Activated T-helper 2 cell treated with anti-CD3 and anti-CD28 coated beads, Interferon-gamma antibody, Interleukin-2, Interleukin-4, amounts not matched to agents 10 μg/mL and 5 μg/mL and 100 μg/mL, durations not matched to agents 14 hours and 24 hours and 36 hours (primary cell): ENCODE measurements at regions not wholly inside any gene's neighbourhood (a gene's known extent, or its start where the extent isn't known, plus 50 kb on each side); places are given as distances from the start of the nearest gene placed in this dataset.

Source experiments
- DNase-seq: peaks from one replicate; pipeline ENCODE4 v3.0.0; 2021; ENCODE audit warnings: low spot score
- H3K27ac Mint-ChIP-seq: one replicate; pipeline ENCODE4 v1.8.0; 2021; ENCODE audit warnings: mixed read lengths
- H3K27me3 Mint-ChIP-seq: one replicate; pipeline ENCODE4 v1.8.0; 2021; ENCODE audit warnings: low read depth, mixed read lengths
- H3K36me3 Mint-ChIP-seq: one replicate; pipeline ENCODE4 v1.8.0; 2021; ENCODE audit warnings: low read depth, mixed read lengths
- H3K4me1 Mint-ChIP-seq: one replicate; pipeline ENCODE4 v1.8.0; 2021; ENCODE audit warnings: low read depth, mixed read lengths
- H3K4me3 Mint-ChIP-seq: one replicate; pipeline ENCODE4 v1.8.0; 2021; ENCODE audit warnings: low read depth, mild to moderate bottlenecking, moderate library complexity, mixed read lengths
- H3K9me3 Mint-ChIP-seq: one replicate; pipeline ENCODE4 v1.8.0; 2021; ENCODE audit warnings: mixed read lengths
- intact Hi-C: fragments of 100-400 bp; cut with micrococcal nuclease; formaldehyde crosslinking; loops from one replicate; pipeline ENCODE4 v1.15.1; 2023

DNA sequence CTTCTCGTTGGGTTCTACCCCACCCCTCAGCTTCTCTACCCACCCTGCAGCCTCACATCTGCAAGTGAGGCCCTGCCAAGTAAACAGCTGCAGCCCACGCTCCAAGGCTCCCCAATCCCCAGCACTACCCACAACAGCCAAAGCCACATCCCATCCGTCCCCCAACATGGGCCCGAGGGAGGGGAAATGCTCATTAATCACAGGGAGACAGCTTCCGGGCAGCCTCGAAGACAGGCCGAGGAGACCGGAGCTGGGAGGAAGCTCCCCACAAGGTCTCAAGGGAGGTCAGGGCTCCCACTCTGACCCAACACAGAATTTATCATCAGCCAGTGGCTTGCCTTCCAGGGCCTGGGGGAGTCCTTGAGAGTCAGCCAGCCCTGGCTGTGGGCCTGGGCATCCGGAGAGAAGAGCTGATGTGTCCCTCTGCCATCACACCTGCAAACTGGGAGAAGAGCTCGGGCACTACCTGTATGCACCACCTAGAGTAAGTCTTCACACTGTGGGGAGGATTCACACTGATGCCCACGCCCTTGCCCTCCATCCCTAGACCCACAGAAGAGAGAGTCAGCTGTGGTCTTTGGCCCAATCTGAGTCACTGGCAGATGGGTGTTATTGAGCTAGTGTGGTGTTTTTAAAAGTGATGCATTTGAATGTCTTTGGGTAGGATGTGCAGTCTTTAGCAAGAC, 115.5 kb upstream of the ZMIZ1 start:
- Mint-ChIP-seq H3K4me3 (no peak overlapping the region), H3K27me3 (no peaks in the 10 kb centered on the region), H3K27ac (no peak overlapping the region), H3K36me3 (no peaks in the 10 kb centered on the region), H3K9me3 (no peaks in the 10 kb centered on the region), H3K4me1 (no peaks in the 10 kb centered on the region)
- intact Hi-C loops = no loop called here
- no peak for DNase-seq

DNA sequence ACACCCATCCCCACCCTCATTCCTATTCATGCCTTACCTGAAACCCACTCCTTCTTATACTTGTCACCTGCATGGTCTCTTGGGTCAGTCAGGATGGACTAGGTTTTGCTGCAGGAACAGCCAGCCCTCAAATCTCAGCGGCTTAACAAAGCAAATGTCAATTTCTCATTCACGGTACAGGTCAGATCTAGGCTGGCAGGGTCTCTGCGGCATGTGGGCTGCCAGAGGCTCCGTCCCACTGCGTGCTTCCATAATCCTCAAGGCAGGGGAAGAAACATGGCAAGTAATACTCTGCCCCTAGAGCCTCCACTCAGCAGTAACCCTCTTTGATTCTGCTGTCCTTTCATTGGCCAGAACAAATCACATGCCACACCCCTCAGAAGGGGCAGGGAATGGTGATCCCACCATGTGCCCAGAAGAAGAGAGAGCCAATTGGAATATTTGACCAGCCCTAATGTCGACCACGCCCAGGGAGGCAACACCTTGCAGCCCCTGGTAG, 114.9 kb upstream of the ZMIZ1 start:
- H3K27me3 Mint-ChIP-seq = no peaks in the 10 kb centered on the region
- no peaks in the 10 kb centered on the region for H3K36me3 Mint-ChIP-seq
- H3K4me1 Mint-ChIP-seq = no peaks in the 10 kb centered on the region
- H3K4me3 Mint-ChIP-seq = no peak overlapping the region
- intact Hi-C loops = no loop called here
- no peaks in the 10 kb centered on the region for H3K9me3 Mint-ChIP-seq
- DNase-seq = no peak
- no peak overlapping the region for H3K27ac Mint-ChIP-seq

DNA sequence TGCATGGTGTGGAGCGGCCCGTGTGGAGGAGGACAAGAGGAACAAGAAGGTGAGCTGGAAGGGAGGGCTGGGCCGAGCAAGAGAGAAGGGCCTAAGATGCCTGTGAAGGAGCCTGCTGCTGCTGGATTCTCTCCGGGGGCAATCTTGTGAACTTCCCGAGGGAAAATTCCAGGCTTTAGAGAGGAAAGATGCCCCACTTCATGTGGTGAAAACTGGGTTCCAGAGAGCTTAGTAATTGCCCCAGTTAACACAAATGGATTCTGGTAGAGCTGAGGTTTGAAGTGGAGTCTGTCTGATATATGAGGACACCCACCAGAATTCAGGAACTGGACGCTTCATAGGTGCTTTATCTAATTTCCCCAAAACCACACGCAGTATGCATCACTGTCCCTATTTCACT, 114.1 kb upstream of the ZMIZ1 start:
- Mint-ChIP-seq H3K4me3 (no peak overlapping the region), H3K27ac (no peak overlapping the region), H3K36me3 (no peaks in the 10 kb centered on the region), H3K27me3 (no peaks in the 10 kb centered on the region), H3K9me3 (no peaks in the 10 kb centered on the region), H3K4me1 (no peaks in the 10 kb centered on the region)
- intact Hi-C loops = no loop called here
- no peak for DNase-seq

DNA sequence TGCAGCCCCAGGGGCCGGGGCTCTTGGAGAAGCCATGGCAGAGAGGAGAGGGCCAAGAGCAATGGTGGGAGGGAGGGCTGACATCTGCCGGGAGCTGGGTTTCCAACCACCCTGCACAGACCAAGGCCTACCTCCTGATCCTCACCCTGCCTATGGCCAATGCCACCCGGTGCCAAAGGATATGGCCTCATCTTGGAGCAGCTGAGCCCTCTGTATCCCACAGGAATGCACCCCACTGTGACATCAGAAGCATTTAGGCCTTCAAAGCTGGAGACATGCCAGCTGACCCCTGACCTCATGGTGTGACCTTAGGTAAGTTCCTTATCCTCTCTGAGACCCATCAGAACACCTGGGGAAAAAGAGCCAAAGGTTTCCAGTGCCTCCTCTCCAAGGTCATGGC, 113.6 kb upstream of the ZMIZ1 start:
- Mint-ChIP-seq H3K27ac (no peak overlapping the region), H3K4me3 (no peak overlapping the region), H3K27me3 (no peaks in the 10 kb centered on the region), H3K4me1 (no peaks in the 10 kb centered on the region), H3K36me3 (no peaks in the 10 kb centered on the region), H3K9me3 (no peaks in the 10 kb centered on the region)
- intact Hi-C loops = no loop called here
- DNase-seq = no peak

DNA sequence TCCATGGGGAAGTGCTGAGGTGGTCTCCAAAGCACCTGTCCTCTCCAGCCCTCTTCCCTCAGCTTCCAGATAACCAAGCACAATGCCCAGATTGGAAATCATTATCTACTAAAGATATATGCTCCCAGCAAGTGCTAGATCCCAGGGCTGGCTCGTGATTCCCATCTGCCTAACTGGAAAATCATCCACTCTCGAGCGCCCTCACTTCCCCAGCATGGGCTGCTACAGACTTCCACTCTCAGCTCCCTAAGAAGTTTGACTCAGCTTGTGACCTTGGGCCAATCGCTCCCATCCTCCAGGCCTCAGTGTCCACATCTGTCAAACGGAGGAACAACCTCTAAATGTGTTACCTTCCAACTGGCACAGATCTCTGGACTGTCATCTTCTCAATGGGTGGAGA, 112.4 kb upstream of the ZMIZ1 start:
- intact Hi-C loops = no loop called here
- no peak overlapping the region for H3K27ac Mint-ChIP-seq
- H3K9me3 Mint-ChIP-seq = no peaks in the 10 kb centered on the region
- no peak for DNase-seq
- H3K4me3 Mint-ChIP-seq = no peak overlapping the region
- H3K27me3 Mint-ChIP-seq = no peaks in the 10 kb centered on the region
- H3K4me1 Mint-ChIP-seq = no peaks in the 10 kb centered on the region
- H3K36me3 Mint-ChIP-seq = no peaks in the 10 kb centered on the region

DNA sequence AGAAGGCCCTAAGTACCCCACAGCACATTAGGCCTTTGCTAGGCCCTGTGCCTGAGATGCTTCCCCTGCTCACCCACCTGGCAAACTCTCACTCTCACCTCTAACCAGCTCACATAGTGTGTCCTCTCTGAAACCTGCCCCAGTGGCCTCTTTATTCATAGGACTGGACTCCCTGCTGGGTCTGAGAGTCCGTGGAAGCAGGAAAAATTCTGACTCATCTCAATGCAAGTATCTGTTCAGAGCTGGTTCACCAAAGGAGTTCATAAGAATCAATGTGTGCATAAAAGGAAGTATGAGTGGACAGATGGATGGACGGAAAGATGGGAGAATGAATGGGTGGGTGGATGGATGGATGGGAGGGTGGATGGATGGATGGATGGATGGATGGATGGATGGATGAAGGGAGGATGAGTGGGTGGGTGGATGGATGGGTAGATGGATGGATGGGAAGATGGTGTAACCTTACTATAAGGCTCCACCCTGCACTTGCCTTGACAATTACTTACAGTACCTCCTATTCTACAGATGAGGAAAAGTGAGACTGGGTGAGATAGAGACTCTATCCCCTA, 111.2 kb upstream of the ZMIZ1 start:
- intact Hi-C loops = no loop called here
- Mint-ChIP-seq H3K27ac (no peak overlapping the region), H3K4me1 (no peaks in the 10 kb centered on the region), H3K36me3 (no peaks in the 10 kb centered on the region), H3K9me3 (no peaks in the 10 kb centered on the region), H3K27me3 (no peaks in the 10 kb centered on the region), H3K4me3 (no peak overlapping the region)
- DNase-seq = no peak

DNA sequence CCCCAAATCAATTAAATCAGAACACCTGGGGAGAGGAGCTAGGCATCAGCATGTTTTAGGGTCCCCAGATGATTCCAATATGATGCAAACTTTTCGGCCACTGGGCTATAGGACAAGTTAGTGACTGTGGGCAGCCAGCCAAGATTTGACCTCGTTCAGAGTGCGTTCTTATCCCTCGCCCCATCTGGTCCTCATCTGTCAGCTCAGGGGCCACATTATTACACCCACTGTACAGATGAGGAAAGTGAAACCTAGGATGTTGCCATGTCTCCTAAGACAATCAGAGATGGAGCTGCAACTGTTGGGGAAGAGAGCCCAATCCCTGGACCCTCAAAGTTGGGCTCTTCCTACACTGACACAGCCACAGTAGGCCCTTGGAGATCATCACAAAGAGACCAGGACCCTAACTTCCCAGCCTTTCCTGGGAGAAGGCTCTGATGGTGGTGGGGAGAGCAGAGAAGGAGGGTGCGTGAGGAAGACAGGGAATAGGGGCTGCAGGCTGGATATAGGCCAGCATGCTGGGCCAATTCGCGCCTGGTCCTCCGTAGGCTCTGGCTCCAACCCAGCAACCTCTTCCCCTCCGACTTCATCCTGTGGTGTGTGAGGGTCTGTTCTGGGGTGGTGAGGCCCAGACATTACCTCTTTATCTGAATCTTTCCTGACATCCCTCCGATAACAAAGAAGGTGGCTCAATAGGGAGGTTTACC, 109.4 kb upstream of the ZMIZ1 start:
- no peaks in the 10 kb centered on the region for H3K9me3 Mint-ChIP-seq
- no peak overlapping the region for H3K27ac Mint-ChIP-seq
- intact Hi-C loops = no loop called here
- no peaks in the 10 kb centered on the region for H3K4me1 Mint-ChIP-seq
- DNase-seq = no peak
- H3K4me3 Mint-ChIP-seq = no peak overlapping the region
- no peaks in the 10 kb centered on the region for H3K36me3 Mint-ChIP-seq
- no peaks in the 10 kb centered on the region for H3K27me3 Mint-ChIP-seq

DNA sequence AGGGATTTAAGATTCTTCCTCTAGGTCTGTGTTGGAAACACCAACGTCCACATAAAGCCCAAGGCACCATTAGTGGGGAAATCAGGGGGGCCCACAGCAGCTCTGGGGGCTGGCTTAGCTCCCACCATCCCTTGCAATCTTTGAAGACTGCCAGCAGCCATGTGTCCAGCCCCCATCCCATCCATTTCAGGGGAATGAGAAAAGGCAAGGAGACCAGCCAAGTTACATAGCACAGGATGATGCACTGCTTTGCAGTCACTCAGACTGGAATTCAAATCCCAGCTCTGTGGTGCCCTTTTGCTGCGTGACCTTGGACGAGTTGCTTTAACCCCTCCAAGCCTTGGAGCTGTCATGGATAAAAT, 108.9 kb upstream of the ZMIZ1 start:
- DNase-seq = no peak
- H3K36me3 Mint-ChIP-seq = no peaks in the 10 kb centered on the region
- intact Hi-C loops = no loop called here
- H3K27me3 Mint-ChIP-seq = no peaks in the 10 kb centered on the region
- no peak overlapping the region for H3K4me3 Mint-ChIP-seq
- no peaks in the 10 kb centered on the region for H3K9me3 Mint-ChIP-seq
- no peak overlapping the region for H3K27ac Mint-ChIP-seq
- no peaks in the 10 kb centered on the region for H3K4me1 Mint-ChIP-seq

DNA sequence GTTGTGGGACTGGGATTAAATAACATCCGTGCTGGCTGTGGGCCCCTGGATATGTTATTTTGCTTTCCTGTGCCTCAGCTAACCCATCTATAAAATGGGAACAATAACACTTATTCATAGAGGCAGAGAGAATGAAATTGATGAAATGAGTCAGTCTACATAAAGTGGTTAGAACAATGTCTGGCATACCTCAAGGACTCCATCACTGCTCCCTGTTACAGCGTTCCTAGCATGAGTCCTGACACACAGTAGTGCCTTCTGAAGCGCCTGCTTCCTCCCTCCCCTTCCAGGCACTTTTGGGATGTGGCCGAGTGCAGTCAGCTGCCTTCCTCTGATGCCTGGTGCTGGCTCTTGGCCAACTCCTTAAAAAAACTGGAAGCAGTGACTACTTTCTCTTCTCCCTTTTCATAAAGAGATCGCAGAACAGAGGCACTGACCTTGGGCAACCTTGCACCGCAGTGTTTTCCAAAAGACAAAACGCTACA, 108.4 kb upstream of the ZMIZ1 start:
- Mint-ChIP-seq H3K9me3 (no peaks in the 10 kb centered on the region), H3K4me3 (no peak overlapping the region), H3K27ac (no peak overlapping the region), H3K36me3 (no peaks in the 10 kb centered on the region), H3K4me1 (no peaks in the 10 kb centered on the region), H3K27me3 (no peaks in the 10 kb centered on the region)
- DNase-seq = no peak
- intact Hi-C loops = no loop called here

DNA sequence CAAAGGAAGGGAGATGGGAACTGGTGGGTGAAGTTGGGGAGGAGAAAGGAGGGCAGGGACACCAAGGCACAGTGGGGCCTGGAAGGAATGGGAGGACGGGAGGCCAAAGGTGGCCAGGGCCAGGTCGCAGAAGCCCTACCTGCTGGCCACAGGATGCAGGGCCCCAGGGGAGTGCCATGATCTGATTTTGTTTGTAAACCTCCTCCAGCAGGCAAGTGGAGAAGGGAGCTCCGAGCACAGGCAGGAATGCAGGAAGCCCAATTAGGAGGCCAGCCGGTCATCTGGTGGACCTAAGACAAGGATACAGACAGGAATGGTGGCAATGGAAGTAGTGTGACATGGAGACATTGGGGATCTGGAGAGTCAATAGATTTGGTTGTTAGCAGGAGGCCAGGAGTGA, 107.0 kb upstream of the ZMIZ1 start:
- Mint-ChIP-seq H3K27me3 (no peaks in the 10 kb centered on the region), H3K9me3 (no peaks in the 10 kb centered on the region), H3K4me1 (no peaks in the 10 kb centered on the region), H3K36me3 (no peaks in the 10 kb centered on the region), H3K4me3 (no peak overlapping the region), H3K27ac (no peak overlapping the region)
- intact Hi-C loops = no loop called here
- DNase-seq = no peak

DNA sequence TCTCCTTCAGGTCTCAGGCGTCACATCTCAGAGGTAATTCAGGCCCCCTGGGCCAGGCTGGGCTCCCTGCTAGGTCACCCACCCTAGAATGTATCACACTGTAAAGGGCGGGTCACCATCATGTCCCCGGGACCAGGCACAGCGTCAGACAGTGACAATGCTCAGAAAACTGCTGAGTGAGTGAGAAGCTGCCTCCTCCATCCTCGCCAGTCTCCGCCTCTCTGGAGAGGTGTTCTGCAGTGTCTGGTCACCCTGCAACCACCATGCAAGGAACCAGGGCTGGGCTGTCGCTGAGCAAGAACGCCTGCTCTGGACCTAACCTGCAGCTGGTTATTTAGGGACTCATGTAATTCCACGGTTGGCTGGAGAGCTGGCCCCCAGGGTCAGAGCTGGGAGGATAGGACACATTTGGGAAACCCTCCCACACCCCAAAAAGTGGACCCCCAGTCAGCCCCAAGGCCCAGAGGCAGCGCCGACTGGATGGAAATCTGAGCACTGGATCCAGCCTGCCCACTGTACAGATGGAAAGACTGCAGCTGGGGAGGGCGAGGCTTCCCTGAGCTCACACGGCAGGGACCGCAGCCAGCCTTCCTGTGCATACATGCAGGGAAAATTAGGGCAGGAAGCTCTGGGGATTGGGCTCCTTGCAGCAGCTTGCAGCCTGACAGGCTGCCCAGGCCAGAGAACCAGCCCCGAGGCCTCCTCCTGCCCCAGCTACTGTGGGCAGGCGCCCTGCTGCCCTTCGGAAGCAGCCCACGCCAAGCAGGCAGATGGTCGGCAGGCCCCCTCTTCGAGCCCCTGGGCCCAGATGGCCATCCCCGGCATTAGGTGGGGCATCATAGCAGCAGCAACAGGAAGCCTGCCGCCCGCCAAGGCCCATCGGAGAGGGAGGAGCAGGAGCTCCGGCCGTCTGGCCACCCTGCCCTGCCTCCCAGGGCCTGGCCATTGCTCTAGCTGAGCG, 105.4 kb upstream of the ZMIZ1 start:
- DNase-seq = no peak
- Mint-ChIP-seq H3K27ac (no peak overlapping the region), H3K27me3 (no peaks in the 10 kb centered on the region), H3K4me3 (no peak overlapping the region), H3K9me3 (no peaks in the 10 kb centered on the region), H3K4me1 (no peaks in the 10 kb centered on the region), H3K36me3 (no peaks in the 10 kb centered on the region)
- intact Hi-C loops = no loop called here

DNA sequence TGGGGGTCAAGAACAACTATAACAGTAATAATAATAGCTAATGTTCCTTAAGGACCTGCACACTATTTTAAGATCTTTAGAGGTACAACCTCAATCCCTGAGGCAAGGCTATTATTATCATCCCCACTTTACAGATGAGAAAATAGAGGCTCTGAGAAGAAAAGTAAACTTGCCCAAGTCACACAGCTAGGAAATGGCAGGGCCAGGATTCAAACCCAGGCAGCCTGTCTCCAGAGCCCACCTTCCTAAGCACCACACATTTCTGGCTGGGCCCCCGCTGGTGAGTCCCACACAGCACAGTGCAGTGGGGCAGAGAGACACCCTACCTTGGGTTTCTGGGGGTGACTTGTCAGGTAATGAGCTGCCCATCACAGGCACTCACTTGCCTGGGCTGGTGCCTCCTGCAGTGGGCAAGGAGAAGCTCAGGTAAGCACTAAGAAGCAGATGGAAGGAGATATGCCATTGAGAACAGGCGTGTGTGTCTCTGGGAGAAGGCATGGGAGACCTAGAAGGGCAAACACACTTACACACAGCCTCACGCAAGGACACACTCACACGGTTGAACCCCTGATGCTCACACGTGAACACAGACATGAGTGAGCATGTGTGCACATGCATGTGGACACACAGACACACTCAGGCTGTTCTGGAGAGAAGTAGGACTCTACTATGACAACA, 104.4 kb upstream of the ZMIZ1 start:
- H3K4me3 Mint-ChIP-seq = no peak overlapping the region
- no peaks in the 10 kb centered on the region for H3K27me3 Mint-ChIP-seq
- H3K4me1 Mint-ChIP-seq = no peaks in the 10 kb centered on the region
- H3K27ac Mint-ChIP-seq = no peak overlapping the region
- H3K9me3 Mint-ChIP-seq = no peaks in the 10 kb centered on the region
- no peaks in the 10 kb centered on the region for H3K36me3 Mint-ChIP-seq
- no peak for DNase-seq
- intact Hi-C loops = no loop called here
